Mucosa of gallbladder (tissue), 1 donor: ENCODE measurements at regions not wholly inside any gene's neighbourhood (a gene's known extent, or its start where the extent isn't known, plus 50 kb on each side); places are given as distances from the start of the nearest gene placed in this dataset.
"Not testable (repeated sequence)": the region's sequence is repeated elsewhere in the genome, so short reads cannot be mapped to it uniquely, and the experiment has no call there.

ENCODE experiments used
- DNase-seq: peaks from one replicate; pipeline ENCODE4 v3.0.0-alpha.2; 2020; ENCODE audit warnings: low spot score
- donor health status: DM: no; HTN: no; CAD: no.

DNA sequence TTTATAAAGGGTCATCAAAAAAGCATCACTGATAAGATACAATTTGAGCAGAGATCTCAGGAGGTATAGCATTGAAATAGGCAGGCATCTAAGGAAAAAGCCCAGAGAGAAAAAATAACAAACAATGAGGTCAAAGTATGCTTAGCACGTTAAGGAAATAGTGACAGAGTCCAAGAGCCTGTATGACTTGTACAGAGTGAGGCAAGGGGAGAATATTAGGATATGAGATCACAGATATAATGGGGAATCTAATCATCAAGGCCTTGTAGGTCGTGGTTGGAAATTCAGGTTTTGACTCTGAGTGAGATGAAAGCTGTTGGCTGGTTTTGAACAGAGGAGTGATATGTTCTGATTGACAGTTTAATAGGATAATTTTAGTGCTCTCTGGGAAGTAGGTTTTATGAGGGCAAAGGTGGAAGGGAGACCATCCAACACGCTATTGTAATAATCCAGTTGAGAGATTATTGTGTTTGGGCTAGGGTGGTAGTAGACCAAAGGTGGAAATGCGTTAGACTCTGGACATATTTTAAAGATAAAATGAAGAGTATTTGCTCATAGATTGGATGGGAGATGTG, 644.6 kb upstream of the TMPRSS15 start:
- no peak for DNase-seq

- no peak for DNase-seq
Measured at GRCh38 chr21:19049567-19049966, 646.0 kb upstream of the TMPRSS15 start.

- DNase-seq = no peak
Measured at GRCh38 chr21:19065164-19065563, 661.6 kb upstream of the TMPRSS15 start.

GRCh38 chr21:19076031-19076430, 672.4 kb upstream of the TMPRSS15 start:
- no peak for DNase-seq

- DNase-seq = no peak
Measured at GRCh38 chr21:19109694-19110093, 706.1 kb upstream of the TMPRSS15 start.

DNA sequence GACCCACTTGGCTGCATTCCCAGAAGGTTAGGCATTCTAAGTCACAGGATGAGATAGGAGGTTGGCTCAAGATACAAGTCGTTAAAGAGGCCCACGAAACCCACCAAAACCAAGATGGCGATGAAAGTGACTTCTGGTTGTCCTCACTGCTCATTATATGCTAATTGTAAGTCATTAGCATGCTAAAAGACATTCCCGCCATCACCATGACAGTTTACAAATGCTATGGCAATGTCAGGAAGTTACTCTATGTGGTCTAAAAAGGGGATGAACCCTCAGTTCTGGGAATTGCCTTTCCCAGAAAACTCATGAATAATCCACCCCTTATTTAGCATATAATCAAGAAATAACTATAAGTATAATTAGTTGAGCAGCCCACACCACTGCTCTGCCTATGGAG, 715.7 kb upstream of the TMPRSS15 start:
- not testable (repeated sequence) for DNase-seq

GRCh38 chr21:19120591-19120990, 717.0 kb upstream of the TMPRSS15 start:
- no peak for DNase-seq

GRCh38 chr21:19122356-19122755, 718.8 kb upstream of the TMPRSS15 start:
- no peak for DNase-seq

- DNase-seq = no peak
Measured at GRCh38 chr21:19123053-19123452, 719.5 kb upstream of the TMPRSS15 start.

- DNase-seq = no peak
Measured at GRCh38 chr21:19123525-19123924, 719.9 kb upstream of the TMPRSS15 start.

GRCh38 chr21:19124691-19125090, 721.1 kb upstream of the TMPRSS15 start:
- DNase-seq = no peak

GRCh38 chr21:19130379-19131028, 726.9 kb upstream of the TMPRSS15 start:
- DNase-seq = no peak

DNA sequence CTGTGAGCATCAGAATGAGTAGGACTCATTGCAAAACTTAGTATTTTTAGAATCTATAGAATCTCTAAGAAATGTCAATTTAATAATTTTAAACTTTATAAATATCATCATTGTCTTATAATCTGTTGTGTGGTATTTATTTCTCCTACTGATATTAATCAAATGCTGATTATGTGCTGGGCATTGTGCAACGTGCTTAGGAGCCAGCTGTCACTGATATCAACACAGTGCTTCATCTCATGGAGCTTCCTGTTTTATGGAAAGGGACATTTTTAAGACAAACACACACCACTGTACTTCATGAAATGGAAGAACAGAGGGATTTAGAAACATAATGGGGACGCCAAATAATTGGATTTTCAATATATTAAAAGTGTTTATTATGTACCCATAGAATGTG, 737.9 kb upstream of the TMPRSS15 start:
- no peak for DNase-seq

DNA sequence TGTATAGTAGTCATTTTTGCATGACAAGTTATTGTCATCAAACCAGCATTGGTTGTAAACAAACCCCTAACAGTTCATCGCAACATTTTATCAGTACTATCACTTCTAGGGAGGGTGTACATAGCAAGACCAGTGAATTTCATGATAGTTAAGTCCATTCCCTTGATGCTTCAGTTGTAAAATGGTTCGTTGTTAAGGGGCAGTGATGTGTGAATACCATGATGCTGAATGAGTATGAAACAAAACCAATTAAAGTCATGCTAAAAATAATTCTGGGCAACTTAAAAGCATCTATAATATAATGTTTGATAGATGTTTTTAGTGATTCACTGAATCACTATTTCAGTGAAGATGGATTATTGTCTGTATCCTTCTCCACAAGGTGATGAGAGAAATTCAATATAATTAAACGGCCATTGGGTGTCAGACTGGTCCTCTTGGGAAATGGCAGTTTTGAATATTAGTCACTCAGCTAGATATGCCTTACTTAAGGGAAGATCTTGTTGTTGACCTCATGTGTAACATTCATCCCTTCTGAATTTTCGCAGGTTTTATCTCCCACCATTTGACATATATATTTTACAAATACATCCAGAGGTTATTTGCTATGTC, 742.2 kb upstream of the TMPRSS15 start:
- no peak for DNase-seq

- no peak for DNase-seq
Measured at GRCh38 chr21:19148056-19148455, 744.5 kb upstream of the TMPRSS15 start.

DNA sequence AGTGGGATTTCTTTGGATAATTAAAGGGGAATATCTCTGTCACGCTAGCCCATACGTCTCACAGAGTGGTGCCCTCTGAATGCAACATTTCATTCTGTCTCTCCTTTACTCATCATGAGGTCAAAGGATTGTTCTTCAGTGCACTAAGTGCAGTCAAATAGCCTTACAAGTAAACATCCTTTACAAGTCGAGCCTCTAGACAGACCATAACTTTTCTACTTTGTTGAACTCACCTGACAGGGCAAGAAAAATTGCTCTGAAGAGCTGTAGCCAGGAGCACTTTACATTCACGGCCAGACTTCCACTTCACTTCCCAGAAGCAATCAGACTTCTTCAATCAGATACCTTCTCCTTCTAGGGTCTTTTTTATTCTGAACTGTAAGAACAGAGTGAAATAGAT, 768.0 kb upstream of the TMPRSS15 start:
- DNase-seq = no peak

DNA sequence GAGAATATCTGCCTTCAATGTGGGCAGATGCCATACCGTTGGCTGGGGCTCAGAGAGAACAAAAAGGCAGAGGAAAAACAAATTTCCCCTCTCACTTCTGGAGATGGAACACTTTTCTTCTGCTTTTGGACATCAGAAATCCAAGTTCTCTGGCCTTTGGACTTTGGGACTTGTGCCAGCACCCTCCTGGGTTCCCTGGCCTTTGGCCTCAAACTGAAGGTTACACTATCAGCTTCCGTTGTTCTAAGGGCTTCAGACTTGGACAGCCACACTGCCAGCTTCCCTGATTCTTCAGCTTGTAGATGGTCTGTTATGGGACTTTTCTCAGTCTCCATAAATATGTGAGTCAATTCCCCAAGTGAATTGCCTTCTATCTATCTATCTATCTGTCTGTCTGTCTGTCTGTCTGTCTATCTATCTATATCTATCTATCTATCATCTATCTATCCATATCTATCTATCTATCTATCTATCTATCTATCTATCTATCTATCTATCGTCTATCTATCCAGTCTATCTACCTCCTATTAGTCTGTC, 778.1 kb upstream of the TMPRSS15 start:
- peak; percentile 17 for DNase-seq

DNA sequence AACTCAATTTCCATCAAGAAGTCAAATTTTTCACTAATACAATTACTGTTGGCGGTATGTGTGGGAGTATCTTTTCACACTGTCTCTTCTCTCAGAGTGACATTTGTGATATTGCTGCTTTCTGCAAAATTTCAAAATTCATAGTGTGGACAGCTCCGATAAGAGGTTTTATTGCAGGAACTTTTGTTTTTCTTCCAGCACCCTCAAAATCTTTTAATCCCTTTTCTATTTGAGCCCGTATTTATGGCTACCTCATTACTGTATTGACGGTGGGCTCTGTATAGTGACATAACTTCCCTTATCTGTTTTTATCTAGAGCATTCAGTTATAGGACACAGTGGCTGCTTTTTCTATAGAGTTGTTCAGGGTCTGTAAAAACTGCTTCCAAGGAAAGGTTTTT, 794.4 kb upstream of the TMPRSS15 start:
- DNase-seq = no peak

DNA sequence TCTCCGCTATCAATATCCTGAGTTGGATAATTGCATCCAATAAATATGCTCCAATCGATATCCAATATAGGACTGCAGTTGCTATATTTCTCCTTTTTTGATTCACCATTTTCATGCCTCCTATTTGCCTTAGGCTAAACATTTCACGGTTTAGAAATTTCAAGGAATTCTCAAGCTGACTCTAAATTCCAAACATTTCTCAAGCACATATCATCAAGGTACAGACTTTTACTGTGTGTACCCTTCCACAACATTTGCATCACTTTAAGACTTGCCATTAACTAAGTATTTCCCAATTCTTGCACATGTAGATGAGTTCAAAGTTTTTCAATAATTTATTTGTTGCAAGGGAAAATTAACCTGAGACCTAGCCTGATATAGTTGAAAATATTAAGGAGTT, 795.2 kb upstream of the TMPRSS15 start:
- DNase-seq = no peak

- no peak for DNase-seq
Measured at GRCh38 chr21:19218163-19218562, 814.6 kb upstream of the TMPRSS15 start.

GRCh38 chr21:19224090-19224489, 820.5 kb upstream of the TMPRSS15 start:
- DNase-seq = no peak

DNA sequence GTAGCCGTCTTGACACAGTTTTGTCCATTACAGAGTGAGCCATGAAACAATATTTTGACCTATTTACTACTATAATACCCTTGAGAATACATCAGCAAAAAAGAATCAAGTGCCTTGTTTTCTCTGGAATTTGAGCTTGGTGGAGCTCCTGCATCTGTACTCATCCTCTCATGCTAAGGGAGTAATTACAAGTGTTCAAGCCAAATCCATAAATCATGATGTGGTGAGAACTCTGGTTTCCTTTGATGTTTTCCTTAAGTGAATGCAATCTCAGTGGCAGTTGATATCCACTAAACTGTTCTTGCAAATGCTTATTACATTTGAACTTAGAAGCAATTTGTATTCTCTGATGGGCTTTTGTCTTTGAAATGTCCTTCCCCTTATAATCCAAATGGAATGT, 824.6 kb upstream of the TMPRSS15 start:
- DNase-seq = no peak

- not testable (repeated sequence) for DNase-seq
Measured at GRCh38 chr21:19233841-19234240, 830.3 kb upstream of the TMPRSS15 start.
